ENCODE measurements at regions not wholly inside any gene's neighbourhood (a gene's known extent, or its start where the extent isn't known, plus 50 kb on each side); places are given as distances from the start of the nearest gene placed in this dataset.
"Not testable (repeated sequence)": the region's sequence is repeated elsewhere in the genome, so short reads cannot be mapped to it uniquely, and the experiment has no call there.

- Histone ChIP-seq H3K27me3 (ENCODE audit: low read depth) (no peaks in the 10 kb centered on the region), H3K9me3 (no peaks in the 10 kb centered on the region), H3K36me3 (no peaks in the 10 kb centered on the region), H3K4me3 (no peak overlapping the region), H3K27ac (no peak overlapping the region), H3K4me1 (no peaks in the 10 kb centered on the region)
- TF ChIP-seq CTCF (IDR thresholded peaks at IDR 0.05) = no peak
- ATAC-seq (no peak), DNase-seq (no peak)
- intact Hi-C loops (cut with DNase I) = no loop called here
Measured at GRCh38 chr2:138365581-138365980, 136.0 kb upstream of the SPOPL start.

GRCh38 chr2:138369856-138370255 lies 131.7 kb upstream of the SPOPL start:
- no peak for TF ChIP-seq CTCF (IDR thresholded peaks at IDR 0.05)
- ATAC-seq (no peak), DNase-seq (no peak)
- no peaks in the 10 kb centered on the region for H3K27me3 ChIP-seq (ENCODE audit: low read depth)
- H3K4me1 ChIP-seq = no peaks in the 10 kb centered on the region
- H3K36me3 ChIP-seq = no peaks in the 10 kb centered on the region
- H3K9me3 ChIP-seq = no peaks in the 10 kb centered on the region
- intact Hi-C loops (cut with DNase I) = no loop called here
- no peak overlapping the region for H3K27ac ChIP-seq
- H3K4me3 ChIP-seq = no peak overlapping the region

GRCh38 chr2:138373993-138374408 lies 127.6 kb upstream of the SPOPL start:
- ATAC-seq = no peak
- TF ChIP-seq CTCF (IDR thresholded peaks at IDR 0.05) = peak; percentile 64
- DNase-seq = no peak

GRCh38 chr2:138381373-138381772 lies 120.2 kb upstream of the SPOPL start:
- ATAC-seq (no peak), DNase-seq (no peak)
- Histone ChIP-seq H3K36me3 (no peaks in the 10 kb centered on the region), H3K4me3 (no peak overlapping the region), H3K4me1 (no peaks in the 10 kb centered on the region), H3K9me3 (no peaks in the 10 kb centered on the region), H3K27me3 (ENCODE audit: low read depth) (no peaks in the 10 kb centered on the region), H3K27ac (no peak overlapping the region)
- intact Hi-C loops (cut with DNase I) = no loop called here
- no peak for TF ChIP-seq CTCF (IDR thresholded peaks at IDR 0.05)

More at GRCh38 chr2:138373993-138374408, 127.6 kb upstream of the SPOPL start:
- intact Hi-C loops (cut with DNase I) = no loop called here
- Histone ChIP-seq H3K9me3 (no peaks in the 10 kb centered on the region), H3K27ac (no peak overlapping the region), H3K27me3 (ENCODE audit: low read depth) (no peaks in the 10 kb centered on the region), H3K4me3 (no peak overlapping the region), H3K4me1 (no peaks in the 10 kb centered on the region), H3K36me3 (no peaks in the 10 kb centered on the region)

GRCh38 chr2:138382672-138383071 lies 118.9 kb upstream of the SPOPL start:
- intact Hi-C loops (cut with DNase I) = no loop called here
- Histone ChIP-seq H3K9me3 (no peaks in the 10 kb centered on the region), H3K27ac (no peak overlapping the region), H3K36me3 (no peaks in the 10 kb centered on the region), H3K27me3 (ENCODE audit: low read depth) (no peaks in the 10 kb centered on the region), H3K4me3 (no peak overlapping the region), H3K4me1 (no peaks in the 10 kb centered on the region)
- DNase-seq (no peak), ATAC-seq (no peak)
- TF ChIP-seq CTCF (IDR thresholded peaks at IDR 0.05) = no peak

GRCh38 chr2:138386191-138386590 lies 115.4 kb upstream of the SPOPL start:
- H3K9me3 ChIP-seq; intact Hi-C loops (cut with DNase I): not testable (repeated sequence)

More at GRCh38 chr2:138386191-138386590, 115.4 kb upstream of the SPOPL start:
- not testable (repeated sequence) for DNase-seq; H3K27me3 ChIP-seq (ENCODE audit: low read depth); H3K4me1 ChIP-seq; H3K36me3 ChIP-seq; ATAC-seq; H3K27ac ChIP-seq; H3K4me3 ChIP-seq
